Keratinocyte (primary cell): ENCODE measurements at regions not wholly inside any gene's neighbourhood (a gene's known extent, or its start where the extent isn't known, plus 50 kb on each side); places are given as distances from the start of the nearest gene placed in this dataset.

ENCODE experiments used
- DNase-seq: peaks from one replicate; pipeline ENCODE4 v3.0.0-alpha.2; 2011; ENCODE audit warnings: low read depth, missing footprints, low spot score
- FAIRE-seq: peaks from 2 replicates; lab custom pipeline; 2011; peaks lifted over from hg19 to GRCh38; lab: Jason Lieb, UNC
- H2AFZ ChIP-seq: 2 replicates; pipeline ENCODE4 v1.6.0; 2012; ENCODE audit warnings: low read length, control low read depth, inconsistent platforms; ENCODE audit not compliant: control insufficient read depth
- H3K27ac ChIP-seq: 2 replicates; pipeline ENCODE4 v1.5.1; 2011; ENCODE audit warnings: low read length; ENCODE audit not compliant: control insufficient read depth, insufficient read depth
- H3K27me3 ChIP-seq: 3 replicates; pipeline ENCODE4 v1.6.0; 2011; ENCODE audit warnings: low read length; ENCODE audit not compliant: control insufficient read depth, insufficient read depth; ENCODE audit errors: extremely low read depth
- H3K36me3 ChIP-seq, 2 experiments: 2 replicates in 1 of 2; 3 replicates in 1 of 2; pipeline ENCODE4 v1.5.1; 2011; ENCODE audit warnings: low read length in 2 of 2, mild to moderate bottlenecking in 1 of 2; ENCODE audit not compliant: control insufficient read depth in 2 of 2, insufficient read depth in 2 of 2; ENCODE audit errors: extremely low read depth in 1 of 2
- H3K4me1 ChIP-seq: 3 replicates; pipeline ENCODE4 v1.5.1; 2011; ENCODE audit warnings: low read length; ENCODE audit not compliant: control insufficient read depth, insufficient read depth; ENCODE audit errors: extremely low read depth
- H3K4me2 ChIP-seq: 3 replicates; pipeline ENCODE4 v1.6.0; 2011; ENCODE audit warnings: low read depth, low read length; ENCODE audit not compliant: control insufficient read depth, insufficient read depth; ENCODE audit errors: extremely low read depth
- H3K4me3 ChIP-seq, 3 experiments: fragments of 200-600 bp in 1 of 3; sonication (generic) in 1 of 3; 2 replicates in 2 of 3; 3 replicates in 1 of 3; pipeline ENCODE4 v1.5.1; 2011 to 2016; ENCODE audit warnings: low read length in 3 of 3, mild to moderate bottlenecking in 3 of 3, control low read depth in 2 of 3, inconsistent platforms in 1 of 3, low read depth in 1 of 3, mixed read lengths in 1 of 3, mixed run types in 1 of 3, moderate library complexity in 1 of 3; ENCODE audit not compliant: control insufficient read depth in 2 of 3, insufficient read depth in 2 of 3; ENCODE audit errors: extremely low read depth in 1 of 3
- H3K79me2 ChIP-seq: 2 replicates; pipeline ENCODE4 v1.6.0; 2012; ENCODE audit warnings: low read length; ENCODE audit not compliant: control insufficient read depth, insufficient read depth
- H3K9ac ChIP-seq: 3 replicates; pipeline ENCODE4 v1.6.0; 2011; ENCODE audit warnings: low read length; ENCODE audit not compliant: control insufficient read depth, insufficient read depth; ENCODE audit errors: extremely low read depth
- H3K9me1 ChIP-seq: 3 replicates; pipeline ENCODE4 v1.6.0; 2011; ENCODE audit warnings: low read length; ENCODE audit not compliant: control insufficient read depth, insufficient read depth; ENCODE audit errors: extremely low read depth
- H3K9me3 ChIP-seq: 2 replicates; pipeline ENCODE4 v1.5.1; 2012; ENCODE audit warnings: low read depth, low read length; ENCODE audit not compliant: control insufficient read depth
- H4K20me1 ChIP-seq: 3 replicates; pipeline ENCODE4 v1.6.0; 2011; ENCODE audit warnings: low read length; ENCODE audit not compliant: control insufficient read depth, insufficient read depth; ENCODE audit errors: extremely low read depth
- EZH2 ChIP-seq: IDR thresholded peaks from one replicate; pipeline ENCODE4 v1.6.1; 2012; ENCODE audit warnings: inconsistent platforms, mild to moderate bottlenecking, low read length, moderate library complexity
- dilution Hi-C: fragments of 300-500 bp; cut with MboI; formaldehyde crosslinking; loops from one replicate; pipeline ENCODE4 v1.7.0; 2020; ENCODE audit warnings: low sequenced_read_pairs; ENCODE audit not compliant: extremely low pct_ligation_motif_present
- TF ChIP-seq, protein P1 (sequence below), 3 experiments: IDR thresholded peaks in 1 of 3; conservative IDR thresholded peaks in 1 of 3; optimal IDR thresholded peaks in 1 of 3; 2 replicates in 2 of 3; 3 replicates in 1 of 3; pipeline versions ENCODE3 to v1.5.1; 2011; ENCODE audit warnings: low read length in 3 of 3, mild to moderate bottlenecking in 3 of 3, moderate library complexity in 2 of 3, control low read depth in 1 of 3, inconsistent platforms in 1 of 3; ENCODE audit not compliant: insufficient read depth in 2 of 3; ENCODE audit errors: extremely low read depth in 1 of 3

GRCh38 chr2:134123332-134123731, 130.5 kb upstream of the MGAT5 start:
- dilution Hi-C loops = no loop called here
- Histone ChIP-seq H2AFZ (no peak overlapping the region), H3K9me1 (peaks cover 4% of the 10 kb centered on the region), H3K4me3 (no peak overlapping the region), H3K9me3 (no peaks in the 10 kb centered on the region), H3K36me3 (peaks cover 0 to 1% of the 10 kb centered on the region in 2 experiments), H3K27me3 (no peaks in the 10 kb centered on the region), H3K9ac (no peak overlapping the region), H3K27ac (no peak overlapping the region), H3K4me2 (no peak overlapping the region), H3K79me2 (peaks cover 59% of the 10 kb centered on the region), H4K20me1 (peaks cover 11% of the 10 kb centered on the region), H3K4me1 (peaks cover 23% of the 10 kb centered on the region)
- DNase-seq (no peak), FAIRE-seq (no peak)
- TF ChIP-seq, protein P1, sequence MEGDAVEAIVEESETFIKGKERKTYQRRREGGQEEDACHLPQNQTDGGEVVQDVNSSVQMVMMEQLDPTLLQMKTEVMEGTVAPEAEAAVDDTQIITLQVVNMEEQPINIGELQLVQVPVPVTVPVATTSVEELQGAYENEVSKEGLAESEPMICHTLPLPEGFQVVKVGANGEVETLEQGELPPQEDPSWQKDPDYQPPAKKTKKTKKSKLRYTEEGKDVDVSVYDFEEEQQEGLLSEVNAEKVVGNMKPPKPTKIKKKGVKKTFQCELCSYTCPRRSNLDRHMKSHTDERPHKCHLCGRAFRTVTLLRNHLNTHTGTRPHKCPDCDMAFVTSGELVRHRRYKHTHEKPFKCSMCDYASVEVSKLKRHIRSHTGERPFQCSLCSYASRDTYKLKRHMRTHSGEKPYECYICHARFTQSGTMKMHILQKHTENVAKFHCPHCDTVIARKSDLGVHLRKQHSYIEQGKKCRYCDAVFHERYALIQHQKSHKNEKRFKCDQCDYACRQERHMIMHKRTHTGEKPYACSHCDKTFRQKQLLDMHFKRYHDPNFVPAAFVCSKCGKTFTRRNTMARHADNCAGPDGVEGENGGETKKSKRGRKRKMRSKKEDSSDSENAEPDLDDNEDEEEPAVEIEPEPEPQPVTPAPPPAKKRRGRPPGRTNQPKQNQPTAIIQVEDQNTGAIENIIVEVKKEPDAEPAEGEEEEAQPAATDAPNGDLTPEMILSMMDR (optimal IDR thresholded peaks at IDR 0.05 in 1 of 3, IDR thresholded peaks at IDR 0.05 in 1 of 3, conservative IDR thresholded peaks at IDR 0.05 in 1 of 3; ENCODE audit: extremely low read depth in 1 of 3, insufficient read depth in 2 of 3, low read length in 3 of 3) = no peak
- no peak for TF ChIP-seq EZH2

DNA sequence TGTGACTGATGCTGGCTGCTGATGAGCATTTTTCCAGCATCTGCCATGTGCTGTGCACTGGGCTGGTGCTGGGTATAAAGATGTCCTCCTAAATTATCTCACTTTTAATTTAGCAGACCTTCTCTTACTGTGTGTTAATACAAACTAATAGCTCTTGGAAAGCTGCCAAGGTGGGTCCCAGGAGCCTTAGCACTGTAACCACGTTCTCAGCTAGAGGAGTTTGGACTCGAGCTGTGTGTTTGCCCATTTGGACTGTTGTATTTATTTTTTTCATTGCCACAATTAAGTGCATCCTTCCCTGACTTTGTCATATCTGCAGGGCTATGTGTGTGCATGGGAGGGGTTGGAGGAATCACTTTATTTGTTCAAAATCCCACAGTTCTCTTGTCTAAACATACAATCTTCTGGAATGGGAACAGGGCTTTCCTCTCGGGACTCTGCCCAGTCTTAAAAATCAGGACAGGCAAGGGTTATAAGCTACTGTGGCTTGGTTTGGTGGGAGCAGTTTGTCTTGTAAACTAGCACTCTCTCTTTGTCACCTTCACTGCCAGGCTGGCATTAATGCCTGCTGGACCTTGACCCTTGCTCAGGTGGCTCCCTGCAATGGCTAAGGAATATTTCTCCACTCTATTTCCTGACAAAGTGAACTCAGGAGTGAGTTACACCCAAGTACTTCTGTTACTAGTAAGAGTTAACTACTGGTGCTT, 129.7 kb upstream of the MGAT5 start:
- H2AFZ ChIP-seq = no peak overlapping the region
- H3K9me3 ChIP-seq = no peaks in the 10 kb centered on the region
- TF ChIP-seq, protein P1 (optimal IDR thresholded peaks at IDR 0.05 in 1 of 3, IDR thresholded peaks at IDR 0.05 in 1 of 3, conservative IDR thresholded peaks at IDR 0.05 in 1 of 3; ENCODE audit: extremely low read depth in 1 of 3, insufficient read depth in 2 of 3, low read length in 3 of 3) = no peak
- no peak for TF ChIP-seq EZH2
- H3K4me1 ChIP-seq = peaks cover 14% of the 10 kb centered on the region
- FAIRE-seq = no peak
- no peak overlapping the region for H3K4me3 ChIP-seq
- no peak overlapping the region for H3K9ac ChIP-seq
- H3K27me3 ChIP-seq = no peaks in the 10 kb centered on the region
- H3K9me1 ChIP-seq = peaks cover 4% of the 10 kb centered on the region
- DNase-seq = no peak
- peaks cover 64% of the 10 kb centered on the region for H3K79me2 ChIP-seq
- dilution Hi-C loops = no loop called here
- no peak overlapping the region for H3K4me2 ChIP-seq
- H3K27ac ChIP-seq = no peak overlapping the region
- H3K36me3 ChIP-seq = peaks cover 0 to 1% of the 10 kb centered on the region in 2 experiments
- peaks cover 11% of the 10 kb centered on the region for H4K20me1 ChIP-seq
